HCT116 (cell line): ENCODE measurements at regions not wholly inside any gene's neighbourhood (a gene's known extent, or its start where the extent isn't known, plus 50 kb on each side); places are given as distances from the start of the nearest gene placed in this dataset.

Experiments used
- CTCF ChIP-seq, 3 experiments: fragments of 200-600 bp in 1 of 3; sonication (generic) in 1 of 3; IDR thresholded peaks in 2 of 3; conservative IDR thresholded peaks in 1 of 3; 2 replicates each; pipeline ENCODE4 v1.5.1; 2012 to 2017; ENCODE audit warnings: low read depth in 2 of 3, low read length in 2 of 3, antibody characterized with exemption in 1 of 3, borderline replicate concordance in 1 of 3, control low read depth in 1 of 3, mild to moderate bottlenecking in 1 of 3, mixed read lengths in 1 of 3, mixed run types in 1 of 3, moderate library complexity in 1 of 3; ENCODE audit not compliant: insufficient read depth in 1 of 3
- EZH2 ChIP-seq: fragments of 200-600 bp; sonication (generic); IDR thresholded peaks from 2 replicates; pipeline ENCODE4 v1.6.1; 2017; ENCODE audit warnings: antibody characterized with exemption, mixed run types
- EZH2phosphoT487 ChIP-seq: fragments of 200-600 bp; IDR thresholded peaks from 2 replicates; pipeline ENCODE4 v1.6.1; 2018; ENCODE audit warnings: antibody characterized with exemption, borderline replicate concordance
- POLR2AphosphoS5 ChIP-seq: IDR thresholded peaks from 2 replicates; pipeline ENCODE4 v1.6.1; 2011; ENCODE audit warnings: mild to moderate bottlenecking, low read depth, low read length, moderate library complexity
- SIN3A ChIP-seq: IDR thresholded peaks from 2 replicates; pipeline ENCODE4 v1.6.1; 2012; ENCODE audit warnings: low read depth
- ZNF274 ChIP-seq: fragments of 200-500 bp; sonication (Bioruptor generic); IDR thresholded peaks from 2 replicates; pipeline ENCODE4 v1.6.1; 2014; ENCODE audit warnings: mild to moderate bottlenecking, low read depth, low read length, inconsistent platforms

GRCh38 chr18:78782951-78783563 is 196.6 kb upstream of the SALL3 start:
- TF ChIP-seq CTCF (IDR thresholded peaks at IDR 0.05 in 2 of 3, conservative IDR thresholded peaks at IDR 0.05 in 1 of 3; ENCODE audit: borderline replicate concordance in 1 of 3, insufficient read depth in 1 of 3, low read depth in 2 of 3, low read length in 2 of 3) (no peak), ZNF274 (no peak), SIN3A (no peak), EZH2phosphoT487 (no peak), POLR2AphosphoS5 (no peak), EZH2 (no peak)
